Karpas-422 (cell line): ENCODE measurements at regions not wholly inside any gene's neighbourhood (a gene's known extent, or its start where the extent isn't known, plus 50 kb on each side); places are given as distances from the start of the nearest gene placed in this dataset. TPM values are rescaled to one million over a fixed set of nuclear protein-coding genes. Genes with fewer than 3 reads are reported as not detected.

Experiments
- small RNA-seq: library from RNA; depleted of rRNA; stranded (forward); fragments of <200 nt; gene quantifications from one replicate; pipeline ENCODE3, GENCODE V24; 2014

Small RNAs in the stretch of these regions (small RNA-seq; reads per million reads assigned to genes)
- gene AC007450.3 (not detected), gene HIGD1AP8 (not detected), gene RNU7-60P (not detected)
